Panc1 (cell line): ENCODE measurements at regions not wholly inside any gene's neighbourhood (a gene's known extent, or its start where the extent isn't known, plus 50 kb on each side); places are given as distances from the start of the nearest gene placed in this dataset.

Source experiments
- ATAC-seq: fragments of 200-7000 bp; cut with Tn5 transposase; 2 replicates; pipeline ENCODE4 v1.9.1; 2020; ENCODE audit warnings: mild to moderate bottlenecking, moderate library complexity
- BruUV-seq: library from RNA; stranded (reverse); fragments of 400-500 nt; replicated peaks from 2 replicates; lab custom pipeline; 2021; lab: Mats Ljungman, UMichigan
- CTCF ChIA-PET: fragments of 300-600 bp; sonication (Branson Sonifier 250); formaldehyde crosslinking; loops from one replicate; lab custom pipeline; 2022; ENCODE audit warnings: antibody characterized with exemption; lab: Charles Lee
- POLR2A ChIA-PET: fragments of 300-600 bp; sonication (Branson Sonifier 250); formaldehyde crosslinking; loops from one replicate; lab custom pipeline; 2022; ENCODE audit warnings: antibody characterized with exemption; lab: Charles Lee
- DNase-seq: peaks from one replicate; pipeline ENCODE4 v3.0.0-alpha.2; 2010; ENCODE audit warnings: low read depth, low spot score
- H3K27ac ChIP-seq: 2 replicates; pipeline ENCODE4 v1.5.1; 2011; ENCODE audit warnings: mild to moderate bottlenecking, low read length, inconsistent platforms
- H3K27me3 ChIP-seq: fragments of 200-500 bp; sonication (Bioruptor generic); 2 replicates; pipeline ENCODE4 v1.6.0; 2014; ENCODE audit warnings: low read length, inconsistent platforms; ENCODE audit not compliant: control insufficient read depth, insufficient read depth
- H3K36me3 ChIP-seq: fragments of 200-500 bp; sonication (Bioruptor generic); 2 replicates; pipeline ENCODE4 v1.5.1; 2014; ENCODE audit warnings: inconsistent platforms, mild to moderate bottlenecking, low read length, moderate library complexity; ENCODE audit not compliant: control insufficient read depth, insufficient read depth
- H3K4me1 ChIP-seq: 2 replicates; pipeline ENCODE4 v1.5.1; 2011; ENCODE audit warnings: inconsistent platforms, mild to moderate bottlenecking, low read length, moderate library complexity; ENCODE audit not compliant: control insufficient read depth, insufficient read depth
- H3K4me3 ChIP-seq, 2 experiments: 2 replicates each; pipeline ENCODE4 v1.5.1; 2011 to 2012; ENCODE audit warnings: low read depth in 2 of 2, low read length in 2 of 2, mild to moderate bottlenecking in 2 of 2, inconsistent platforms in 1 of 2, moderate library complexity in 1 of 2
- H3K9me3 ChIP-seq: fragments of 200-500 bp; sonication (Bioruptor generic); 2 replicates; pipeline ENCODE4 v1.5.1; 2014; ENCODE audit warnings: low read depth, mild to moderate bottlenecking, inconsistent platforms, low read length, moderate library complexity; ENCODE audit not compliant: control insufficient read depth, insufficient read depth
- POLR2AphosphoS5 ChIP-seq: IDR thresholded peaks from 2 replicates; pipeline ENCODE4 v1.6.1; 2012; ENCODE audit warnings: mild to moderate bottlenecking, low read depth, low read length, moderate library complexity
- SIN3A ChIP-seq: IDR thresholded peaks from 2 replicates; pipeline ENCODE4 v1.6.1; 2012; ENCODE audit warnings: low read depth, mild to moderate bottlenecking, low read length, moderate library complexity, borderline replicate concordance; ENCODE audit not compliant: insufficient read depth
- TCF7L2 ChIP-seq: IDR thresholded peaks from 2 replicates; pipeline ENCODE4 v1.6.1; 2011; ENCODE audit warnings: mild to moderate bottlenecking, low read depth, low read length, inconsistent platforms
- in situ Hi-C: cut with HindIII; loops from 2 replicates; pipeline ENCODE4 v1.10.0; 2016; ENCODE audit warnings: low sequenced_read_pairs, low pct_unique_long_range_greater_than_20kb
- intact Hi-C: fragments of 100-400 bp; cut with micrococcal nuclease; formaldehyde crosslinking; loops from one replicate; pipeline ENCODE4 v1.10.0; 2022; ENCODE audit not compliant: unreplicated experiment
- TF ChIP-seq, protein P1 (sequence below), 2 experiments: IDR thresholded peaks; 2 replicates each; pipeline ENCODE4 v1.6.1; 2011 to 2012; ENCODE audit warnings: low read depth in 2 of 2, control low read depth in 1 of 2, low read length in 1 of 2, mild to moderate bottlenecking in 1 of 2, moderate library complexity in 1 of 2; ENCODE audit not compliant: insufficient read depth in 1 of 2
- TF ChIP-seq, protein P2 (sequence below): fragments of 450-650 bp; IDR thresholded peaks from 2 replicates; pipeline ENCODE4 v1.5.1; 2017; ENCODE audit warnings: mild to moderate bottlenecking

DNA sequence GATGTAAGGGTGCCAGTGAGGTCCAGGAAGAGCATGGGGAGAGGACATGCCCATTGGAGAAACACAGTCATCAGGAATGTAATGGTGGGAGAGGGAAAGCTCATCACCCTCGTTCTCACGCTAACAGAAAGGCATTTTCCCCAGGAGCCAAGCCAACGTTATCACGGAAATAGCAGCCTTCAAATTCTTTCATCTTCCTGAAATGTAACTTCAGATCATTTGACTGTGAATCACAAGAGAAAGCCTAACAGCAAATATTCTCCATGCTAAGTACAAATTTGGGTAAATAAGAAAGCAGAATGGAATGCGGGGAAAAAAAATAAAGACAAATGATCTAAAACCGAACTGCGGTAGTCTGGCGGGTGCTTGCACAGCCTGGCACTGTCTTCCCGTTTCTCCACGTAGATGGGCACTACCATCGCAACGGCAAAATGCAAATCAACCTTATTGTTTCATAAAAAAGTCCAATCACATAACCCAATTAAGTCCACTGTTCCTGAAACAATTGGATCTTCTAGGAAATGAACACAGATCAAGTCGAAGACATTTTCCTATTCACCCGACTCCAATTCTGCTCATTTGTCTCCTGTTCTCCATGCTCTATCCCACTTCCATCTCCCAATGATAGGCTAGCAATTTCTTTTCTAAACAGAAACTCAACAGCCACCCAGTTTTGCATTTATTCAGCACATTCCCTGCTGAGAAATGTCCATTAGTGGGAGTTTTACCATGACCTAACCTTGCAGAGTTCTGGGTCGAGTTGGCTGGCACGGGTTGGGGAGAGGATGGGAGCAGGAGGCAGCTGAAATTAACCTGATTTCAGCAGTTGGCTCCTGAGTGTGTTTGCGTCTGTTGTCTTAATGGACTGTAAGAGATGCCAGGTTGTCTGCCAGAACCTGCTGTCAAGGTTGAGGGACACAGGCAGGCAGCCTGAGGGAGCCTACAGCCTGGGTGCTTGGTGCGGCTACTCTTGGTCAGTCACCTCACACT lies 74.6 kb upstream of the FRMD4A start:
- no peak for ATAC-seq
- CTCF ChIA-PET, result no interaction called here
- DNase-seq, result no peak
- intact Hi-C loops (no loop called here), in situ Hi-C loops (no loop called here)
- Histone ChIP-seq H3K36me3 (no peaks in the 10 kb centered on the region), H3K4me3 (no peak overlapping the region), H3K27ac (no peak overlapping the region), H3K9me3 (no peaks in the 10 kb centered on the region), H3K27me3 (no peaks in the 10 kb centered on the region), H3K4me1 (no peaks in the 10 kb centered on the region)
- no TSS peak for BruUV-seq
- POLR2A ChIA-PET, result no interaction called here
- TF ChIP-seq TCF7L2 (no peak), POLR2AphosphoS5 (no peak)

DNA sequence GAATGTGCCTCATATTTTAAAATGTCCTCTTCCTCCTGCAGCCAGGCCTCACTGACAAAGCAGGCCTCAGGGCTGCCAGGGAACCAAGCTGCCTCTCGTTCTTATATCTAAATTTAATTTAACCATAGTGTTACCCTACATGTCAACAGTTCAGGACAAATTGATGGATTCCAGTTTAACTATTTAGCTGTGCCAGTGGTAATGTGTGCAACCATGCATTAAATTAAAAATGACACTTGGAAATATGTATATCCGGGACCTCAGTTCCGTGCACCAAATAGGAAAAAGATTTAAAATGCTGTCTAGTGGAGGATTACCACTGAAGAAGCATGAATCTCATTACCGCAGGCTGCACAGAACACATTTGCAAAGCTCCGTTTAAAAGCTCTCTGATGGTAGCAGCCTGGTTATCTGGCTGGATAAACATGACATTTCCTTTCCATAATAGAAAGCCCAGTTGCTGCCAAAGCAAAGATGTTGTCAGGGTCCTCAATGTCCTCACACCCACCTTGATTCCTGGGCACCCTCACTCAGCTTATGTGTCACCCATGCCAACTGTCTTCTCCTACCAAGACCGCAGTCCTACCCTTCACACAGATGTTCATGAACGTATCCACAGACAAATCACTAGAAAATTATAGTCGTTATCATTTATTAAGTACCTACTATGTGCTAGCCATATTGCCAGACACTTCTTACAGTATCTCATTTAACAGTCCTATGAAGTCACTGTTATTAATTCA lies 73.3 kb upstream of the FRMD4A start:
- no peak for TF ChIP-seq SIN3A
- TF ChIP-seq, protein P1, sequence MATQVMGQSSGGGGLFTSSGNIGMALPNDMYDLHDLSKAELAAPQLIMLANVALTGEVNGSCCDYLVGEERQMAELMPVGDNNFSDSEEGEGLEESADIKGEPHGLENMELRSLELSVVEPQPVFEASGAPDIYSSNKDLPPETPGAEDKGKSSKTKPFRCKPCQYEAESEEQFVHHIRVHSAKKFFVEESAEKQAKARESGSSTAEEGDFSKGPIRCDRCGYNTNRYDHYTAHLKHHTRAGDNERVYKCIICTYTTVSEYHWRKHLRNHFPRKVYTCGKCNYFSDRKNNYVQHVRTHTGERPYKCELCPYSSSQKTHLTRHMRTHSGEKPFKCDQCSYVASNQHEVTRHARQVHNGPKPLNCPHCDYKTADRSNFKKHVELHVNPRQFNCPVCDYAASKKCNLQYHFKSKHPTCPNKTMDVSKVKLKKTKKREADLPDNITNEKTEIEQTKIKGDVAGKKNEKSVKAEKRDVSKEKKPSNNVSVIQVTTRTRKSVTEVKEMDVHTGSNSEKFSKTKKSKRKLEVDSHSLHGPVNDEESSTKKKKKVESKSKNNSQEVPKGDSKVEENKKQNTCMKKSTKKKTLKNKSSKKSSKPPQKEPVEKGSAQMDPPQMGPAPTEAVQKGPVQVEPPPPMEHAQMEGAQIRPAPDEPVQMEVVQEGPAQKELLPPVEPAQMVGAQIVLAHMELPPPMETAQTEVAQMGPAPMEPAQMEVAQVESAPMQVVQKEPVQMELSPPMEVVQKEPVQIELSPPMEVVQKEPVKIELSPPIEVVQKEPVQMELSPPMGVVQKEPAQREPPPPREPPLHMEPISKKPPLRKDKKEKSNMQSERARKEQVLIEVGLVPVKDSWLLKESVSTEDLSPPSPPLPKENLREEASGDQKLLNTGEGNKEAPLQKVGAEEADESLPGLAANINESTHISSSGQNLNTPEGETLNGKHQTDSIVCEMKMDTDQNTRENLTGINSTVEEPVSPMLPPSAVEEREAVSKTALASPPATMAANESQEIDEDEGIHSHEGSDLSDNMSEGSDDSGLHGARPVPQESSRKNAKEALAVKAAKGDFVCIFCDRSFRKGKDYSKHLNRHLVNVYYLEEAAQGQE (IDR thresholded peaks at IDR 0.05; ENCODE audit: insufficient read depth in 1 of 2, low read depth in 2 of 2, low read length in 1 of 2), result no peak
- Histone ChIP-seq H3K9me3 (no peaks in the 10 kb centered on the region), H3K27ac (no peak overlapping the region), H3K4me1 (no peaks in the 10 kb centered on the region), H3K4me3 (no peak overlapping the region), H3K36me3 (no peaks in the 10 kb centered on the region), H3K27me3 (no peaks in the 10 kb centered on the region)
- POLR2A ChIA-PET, result no interaction called here
- no TSS peak for BruUV-seq
- CTCF ChIA-PET, result no interaction called here
- ATAC-seq (no peak), DNase-seq (no peak)
- in situ Hi-C loops (no loop called here), intact Hi-C loops (no loop called here)

DNA sequence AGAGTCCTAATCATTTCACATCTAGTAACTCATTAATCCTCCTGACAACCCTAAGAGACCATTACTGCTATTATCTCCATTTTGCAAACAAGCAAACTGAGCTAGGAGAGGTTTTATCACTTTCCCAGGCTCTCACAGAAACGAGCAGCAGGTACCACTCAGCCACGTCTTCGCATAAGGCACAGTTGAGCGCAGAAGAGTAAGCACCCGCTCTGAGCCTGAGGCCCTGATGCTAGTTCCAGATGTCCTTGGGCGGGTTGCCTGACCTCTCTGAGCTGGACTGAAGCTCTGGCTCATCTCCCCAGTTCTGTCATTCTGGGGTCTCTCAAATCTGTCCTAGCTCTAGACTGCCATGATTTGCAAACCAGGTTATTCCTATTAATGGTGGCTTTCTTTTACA lies 72.6 kb upstream of the FRMD4A start:
- Histone ChIP-seq H3K9me3 (no peaks in the 10 kb centered on the region), H3K36me3 (no peaks in the 10 kb centered on the region), H3K4me1 (no peaks in the 10 kb centered on the region), H3K4me3 (no peak overlapping the region), H3K27ac (no peak overlapping the region), H3K27me3 (no peaks in the 10 kb centered on the region)
- POLR2A ChIA-PET, result no interaction called here
- in situ Hi-C loops, result no loop called here
- ATAC-seq (no peak), DNase-seq (no peak)
- CTCF ChIA-PET, result no interaction called here
- intact Hi-C loops, result no loop called here
- no TSS peak for BruUV-seq
- TF ChIP-seq, protein P1 (IDR thresholded peaks at IDR 0.05; ENCODE audit: insufficient read depth in 1 of 2, low read depth in 2 of 2, low read length in 1 of 2), result no peak
- TF ChIP-seq POLR2AphosphoS5 (no peak), TCF7L2 (no peak), SIN3A (no peak)
- TF ChIP-seq, protein P2, sequence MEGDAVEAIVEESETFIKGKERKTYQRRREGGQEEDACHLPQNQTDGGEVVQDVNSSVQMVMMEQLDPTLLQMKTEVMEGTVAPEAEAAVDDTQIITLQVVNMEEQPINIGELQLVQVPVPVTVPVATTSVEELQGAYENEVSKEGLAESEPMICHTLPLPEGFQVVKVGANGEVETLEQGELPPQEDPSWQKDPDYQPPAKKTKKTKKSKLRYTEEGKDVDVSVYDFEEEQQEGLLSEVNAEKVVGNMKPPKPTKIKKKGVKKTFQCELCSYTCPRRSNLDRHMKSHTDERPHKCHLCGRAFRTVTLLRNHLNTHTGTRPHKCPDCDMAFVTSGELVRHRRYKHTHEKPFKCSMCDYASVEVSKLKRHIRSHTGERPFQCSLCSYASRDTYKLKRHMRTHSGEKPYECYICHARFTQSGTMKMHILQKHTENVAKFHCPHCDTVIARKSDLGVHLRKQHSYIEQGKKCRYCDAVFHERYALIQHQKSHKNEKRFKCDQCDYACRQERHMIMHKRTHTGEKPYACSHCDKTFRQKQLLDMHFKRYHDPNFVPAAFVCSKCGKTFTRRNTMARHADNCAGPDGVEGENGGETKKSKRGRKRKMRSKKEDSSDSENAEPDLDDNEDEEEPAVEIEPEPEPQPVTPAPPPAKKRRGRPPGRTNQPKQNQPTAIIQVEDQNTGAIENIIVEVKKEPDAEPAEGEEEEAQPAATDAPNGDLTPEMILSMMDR, result no peak
